ENCODE measurements at regions not wholly inside any gene's neighbourhood (a gene's known extent, or its start where the extent isn't known, plus 50 kb on each side); places are given as distances from the start of the nearest gene placed in this dataset.

GRCh38 chr3:46110701-46111493 lies 83.6 kb upstream of the XCR1 start:
- Histone ChIP-seq H3K79me1 (ENCODE audit: low read depth, low read length) (no peaks in the 10 kb centered on the region), H2BK12ac (ENCODE audit: low read length) (no peak overlapping the region), H3K23ac (ENCODE audit: low read depth, low read length, poor library complexity) (no peak overlapping the region), H3K36me3 (replicated peaks in 1 of 2; ENCODE audit: control insufficient read depth in 2 of 2, insufficient read depth in 2 of 2, low read length in 2 of 2) (no peaks in the 10 kb centered on the region), H2AK5ac (ENCODE audit: low read depth, low read length) (no peak overlapping the region), H3K18ac (ENCODE audit: low read length) (no peak overlapping the region), H2AFZ (ENCODE audit: low read length) (no peak overlapping the region), H3K9ac (ENCODE audit: low read depth, low read length, poor library complexity) (no peak overlapping the region), H4K8ac (ENCODE audit: low read depth, low read length) (no peak overlapping the region), H3K4me2 (ENCODE audit: insufficient read depth, low read length, poor library complexity, severe bottlenecking) (no peak overlapping the region), H3K9me3 (replicated peaks in 1 of 2; ENCODE audit: control insufficient read depth in 2 of 2, insufficient read depth in 1 of 2, low read depth in 1 of 2, low read length in 2 of 2) (no peaks in the 10 kb centered on the region), H3K4ac (ENCODE audit: low read length) (no peak overlapping the region), H4K91ac (ENCODE audit: low read depth, low read length, poor library complexity) (no peak overlapping the region), H2BK15ac (ENCODE audit: low read length) (no peak overlapping the region), H3K27ac (replicated peaks; ENCODE audit: low read length) (no peak overlapping the region), H3K4me1 (ENCODE audit: control insufficient read depth in 2 of 2, insufficient read depth in 1 of 2, low read depth in 1 of 2, low read length in 2 of 2) (peaks cover 0 to 4% of the 10 kb centered on the region in 2 donors), H2BK5ac (ENCODE audit: low read length) (no peak overlapping the region), H3K14ac (ENCODE audit: low read length) (no peak overlapping the region), H3K4me3 (ENCODE audit: low read length in 2 of 2) (no peak overlapping the region), H2BK120ac (ENCODE audit: low read depth, low read length) (no peak overlapping the region), H3K27me3 (ENCODE audit: control insufficient read depth in 3 of 3, insufficient read depth in 3 of 3, low read depth in 1 of 3, low read length in 3 of 3) (no peaks in the 10 kb centered on the region)
- no CpG with 5 or more reads among the region's 9 CpGs for WGBS, 2 donors (ENCODE audit: extremely low coverage in 2 of 2, insufficient read length in 2 of 2, insufficient replicate concordance in 1 of 2)
- no peak for DNase-seq (ENCODE audit: low spot score)

- H2BK5ac ChIP-seq (ENCODE audit: low read length), result no peak overlapping the region
- no CpG with 5 or more reads among the region's 4 CpGs for WGBS, 2 donors (ENCODE audit: extremely low coverage in 2 of 2, insufficient read length in 2 of 2, insufficient replicate concordance in 1 of 2)
- no peak overlapping the region for H3K4me2 ChIP-seq (ENCODE audit: insufficient read depth, low read length, poor library complexity, severe bottlenecking)
- H2AK5ac ChIP-seq (ENCODE audit: low read depth, low read length), result no peak overlapping the region
- H2BK120ac ChIP-seq (ENCODE audit: low read depth, low read length), result no peak overlapping the region
- no peaks in the 10 kb centered on the region for H3K36me3 ChIP-seq (replicated peaks in 1 of 2; ENCODE audit: control insufficient read depth in 2 of 2, insufficient read depth in 2 of 2, low read length in 2 of 2)
- H3K18ac ChIP-seq (ENCODE audit: low read length), result no peak overlapping the region
- no peak overlapping the region for H4K8ac ChIP-seq (ENCODE audit: low read depth, low read length)
- H3K27me3 ChIP-seq (ENCODE audit: control insufficient read depth in 3 of 3, insufficient read depth in 3 of 3, low read depth in 1 of 3, low read length in 3 of 3), result peaks cover 0 to 2% (median 0%) of the 10 kb centered on the region in 3 experiments
- no peak for DNase-seq (ENCODE audit: low spot score)
- H4K91ac ChIP-seq (ENCODE audit: low read depth, low read length, poor library complexity), result no peak overlapping the region
- H3K9ac ChIP-seq (ENCODE audit: low read depth, low read length, poor library complexity), result no peak overlapping the region
- H3K14ac ChIP-seq (ENCODE audit: low read length), result no peak overlapping the region
- H3K23ac ChIP-seq (ENCODE audit: low read depth, low read length, poor library complexity), result no peak overlapping the region
- no peak overlapping the region for H3K4me3 ChIP-seq (ENCODE audit: low read length in 2 of 2)
- H2BK12ac ChIP-seq (ENCODE audit: low read length), result no peak overlapping the region
- H2AFZ ChIP-seq (ENCODE audit: low read length), result no peak overlapping the region
- no peak overlapping the region for H3K4ac ChIP-seq (ENCODE audit: low read length)
- no peak overlapping the region for H2BK15ac ChIP-seq (ENCODE audit: low read length)
- H3K79me1 ChIP-seq (ENCODE audit: low read depth, low read length), result no peaks in the 10 kb centered on the region
- peaks cover 0 to 9% of the 10 kb centered on the region in 2 donors for H3K4me1 ChIP-seq (ENCODE audit: control insufficient read depth in 2 of 2, insufficient read depth in 1 of 2, low read depth in 1 of 2, low read length in 2 of 2)
- H3K9me3 ChIP-seq (replicated peaks in 1 of 2; ENCODE audit: control insufficient read depth in 2 of 2, insufficient read depth in 1 of 2, low read depth in 1 of 2, low read length in 2 of 2), result peaks cover 0 to 2% of the 10 kb centered on the region in 2 donors
- H3K27ac ChIP-seq (replicated peaks; ENCODE audit: low read length), result no peak overlapping the region
Measured at GRCh38 chr3:46107682-46108081, 80.4 kb upstream of the XCR1 start.

- Histone ChIP-seq H3K79me1 (ENCODE audit: low read depth, low read length) (no peaks in the 10 kb centered on the region), H4K8ac (ENCODE audit: low read depth, low read length) (peak overlapping the region; percentile 30), H3K9ac (ENCODE audit: low read depth, low read length, poor library complexity) (peak overlapping the region; percentile 39), H4K91ac (ENCODE audit: low read depth, low read length, poor library complexity) (no peak overlapping the region), H2AK5ac (ENCODE audit: low read depth, low read length) (no peak overlapping the region), H3K4ac (ENCODE audit: low read length) (no peak overlapping the region), H3K4me2 (ENCODE audit: insufficient read depth, low read length, poor library complexity, severe bottlenecking) (no peak overlapping the region), H3K36me3 (replicated peaks in 1 of 2; ENCODE audit: control insufficient read depth in 2 of 2, insufficient read depth in 2 of 2, low read length in 2 of 2) (no peaks in the 10 kb centered on the region), H2AFZ (ENCODE audit: low read length) (no peak overlapping the region), H3K14ac (ENCODE audit: low read length) (peak overlapping the region; percentile 31), H3K18ac (ENCODE audit: low read length) (peak overlapping the region; percentile 44), H3K9me3 (replicated peaks in 1 of 2; ENCODE audit: control insufficient read depth in 2 of 2, insufficient read depth in 1 of 2, low read depth in 1 of 2, low read length in 2 of 2) (peaks cover 0 to 2% of the 10 kb centered on the region in 2 donors), H3K4me3 (ENCODE audit: low read length in 2 of 2) (no peak overlapping the region), H3K27ac (replicated peaks; ENCODE audit: low read length) (no peak overlapping the region), H2BK12ac (ENCODE audit: low read length) (no peak overlapping the region), H2BK15ac (ENCODE audit: low read length) (no peak overlapping the region), H3K23ac (ENCODE audit: low read depth, low read length, poor library complexity) (no peak overlapping the region), H3K4me1 (ENCODE audit: control insufficient read depth in 2 of 2, insufficient read depth in 1 of 2, low read depth in 1 of 2, low read length in 2 of 2) (peaks cover 0 to 7% of the 10 kb centered on the region in 2 donors), H3K27me3 (ENCODE audit: control insufficient read depth in 3 of 3, insufficient read depth in 3 of 3, low read depth in 1 of 3, low read length in 3 of 3) (peaks cover 0 to 2% (median 0%) of the 10 kb centered on the region in 3 experiments), H2BK5ac (ENCODE audit: low read length) (no peak overlapping the region), H2BK120ac (ENCODE audit: low read depth, low read length) (no peak overlapping the region)
- no peak for DNase-seq (ENCODE audit: low spot score)
- WGBS, 2 donors (ENCODE audit: extremely low coverage in 2 of 2, insufficient read length in 2 of 2, insufficient replicate concordance in 1 of 2), result 100% methylated on average over 1 of the region's 4 CpGs; no CpG with 5 or more reads in 1 of the 2 donors
Measured at GRCh38 chr3:46105306-46105919, 78.1 kb upstream of the XCR1 start.

- Histone ChIP-seq H3K14ac (ENCODE audit: low read length) (no peak overlapping the region), H2BK15ac (ENCODE audit: low read length) (no peak overlapping the region), H2AK5ac (ENCODE audit: low read depth, low read length) (no peak overlapping the region), H3K18ac (ENCODE audit: low read length) (peak overlapping the region; percentile 1), H3K23ac (ENCODE audit: low read depth, low read length, poor library complexity) (no peak overlapping the region), H2BK120ac (ENCODE audit: low read depth, low read length) (no peak overlapping the region), H2BK5ac (ENCODE audit: low read length) (peak overlapping the region; percentile 90), H3K9ac (ENCODE audit: low read depth, low read length, poor library complexity) (no peak overlapping the region), H2BK12ac (ENCODE audit: low read length) (no peak overlapping the region), H4K8ac (ENCODE audit: low read depth, low read length) (no peak overlapping the region), H2AFZ (ENCODE audit: low read length) (no peak overlapping the region), H3K27ac (replicated peaks; ENCODE audit: low read length) (no peak overlapping the region), H3K79me1 (ENCODE audit: low read depth, low read length) (no peaks in the 10 kb centered on the region), H3K36me3 (replicated peaks in 1 of 2; ENCODE audit: control insufficient read depth in 2 of 2, insufficient read depth in 2 of 2, low read length in 2 of 2) (no peaks in the 10 kb centered on the region), H3K27me3 (ENCODE audit: control insufficient read depth in 3 of 3, insufficient read depth in 3 of 3, low read depth in 1 of 3, low read length in 3 of 3) (peaks cover 0 to 2% (median 0%) of the 10 kb centered on the region in 3 experiments), H3K4me3 (ENCODE audit: low read length in 2 of 2) (no peak overlapping the region), H3K9me3 (replicated peaks in 1 of 2; ENCODE audit: control insufficient read depth in 2 of 2, insufficient read depth in 1 of 2, low read depth in 1 of 2, low read length in 2 of 2) (peaks cover 0 to 2% of the 10 kb centered on the region in 2 donors), H4K91ac (ENCODE audit: low read depth, low read length, poor library complexity) (no peak overlapping the region), H3K4me1 (ENCODE audit: control insufficient read depth in 2 of 2, insufficient read depth in 1 of 2, low read depth in 1 of 2, low read length in 2 of 2) (peaks cover 0 to 7% of the 10 kb centered on the region in 2 donors), H3K4ac (ENCODE audit: low read length) (no peak overlapping the region), H3K4me2 (ENCODE audit: insufficient read depth, low read length, poor library complexity, severe bottlenecking) (no peak overlapping the region)
- no peak for DNase-seq (ENCODE audit: low spot score)
- WGBS, 2 donors (ENCODE audit: extremely low coverage in 2 of 2, insufficient read length in 2 of 2, insufficient replicate concordance in 1 of 2), result no CpG with 5 or more reads among the region's 1 CpG
Measured at GRCh38 chr3:46104706-46105105, 77.4 kb upstream of the XCR1 start.
